ENCODE measurements at regions not wholly inside any gene's neighbourhood (a gene's known extent, or its start where the extent isn't known, plus 50 kb on each side); places are given as distances from the start of the nearest gene placed in this dataset.

DNA sequence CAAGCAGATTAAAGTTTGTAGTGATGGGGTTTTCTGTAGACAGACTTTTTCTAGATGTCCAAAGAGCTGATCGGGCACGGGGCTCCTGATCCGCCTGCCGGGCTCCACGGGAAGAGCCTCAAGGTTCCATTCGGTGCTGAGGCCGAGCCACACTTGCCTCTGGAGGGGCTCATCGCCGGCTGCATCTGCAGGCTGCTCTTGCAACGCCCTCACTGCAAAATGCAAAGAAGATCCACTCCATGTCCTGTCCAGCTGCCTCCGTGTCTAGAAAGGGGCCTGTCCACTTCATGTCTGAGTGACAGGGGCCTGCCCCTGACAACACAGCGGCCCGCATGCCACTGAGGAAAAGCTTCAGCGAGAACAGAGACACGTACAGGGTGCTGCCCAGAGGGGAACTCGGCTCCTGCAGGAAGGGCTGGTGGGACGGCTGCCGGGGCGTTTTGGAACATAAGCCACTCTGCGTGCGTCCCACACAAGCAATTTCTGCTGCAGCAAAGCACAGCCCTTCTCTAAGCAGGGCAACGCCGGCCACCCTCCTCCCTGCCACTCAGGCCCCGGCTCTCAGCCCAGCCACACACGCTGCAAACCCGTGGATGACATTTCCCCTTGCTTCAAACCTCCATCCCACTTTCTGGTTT lies 53.6 kb upstream of the CTDP1 start:
- no peak overlapping the region for H3K4me3 ChIP-seq (ENCODE audit: low read length)
- no peaks in the 10 kb centered on the region for H3K36me3 ChIP-seq (ENCODE audit: insufficient read depth, low read length)
- H3K27me3 ChIP-seq (ENCODE audit: control insufficient read depth, insufficient read depth, low read length) = peaks cover 44% of the 10 kb centered on the region
- no peak overlapping the region for H3K4me2 ChIP-seq (ENCODE audit: low read length)
- no peak overlapping the region for H3K9ac ChIP-seq (ENCODE audit: low read depth, low read length)
- no peaks in the 10 kb centered on the region for H3K9me3 ChIP-seq (replicated peaks; ENCODE audit: low read length)
- H3K4me1 ChIP-seq (ENCODE audit: control insufficient read depth, insufficient read depth, low read length) = no peaks in the 10 kb centered on the region

DNA sequence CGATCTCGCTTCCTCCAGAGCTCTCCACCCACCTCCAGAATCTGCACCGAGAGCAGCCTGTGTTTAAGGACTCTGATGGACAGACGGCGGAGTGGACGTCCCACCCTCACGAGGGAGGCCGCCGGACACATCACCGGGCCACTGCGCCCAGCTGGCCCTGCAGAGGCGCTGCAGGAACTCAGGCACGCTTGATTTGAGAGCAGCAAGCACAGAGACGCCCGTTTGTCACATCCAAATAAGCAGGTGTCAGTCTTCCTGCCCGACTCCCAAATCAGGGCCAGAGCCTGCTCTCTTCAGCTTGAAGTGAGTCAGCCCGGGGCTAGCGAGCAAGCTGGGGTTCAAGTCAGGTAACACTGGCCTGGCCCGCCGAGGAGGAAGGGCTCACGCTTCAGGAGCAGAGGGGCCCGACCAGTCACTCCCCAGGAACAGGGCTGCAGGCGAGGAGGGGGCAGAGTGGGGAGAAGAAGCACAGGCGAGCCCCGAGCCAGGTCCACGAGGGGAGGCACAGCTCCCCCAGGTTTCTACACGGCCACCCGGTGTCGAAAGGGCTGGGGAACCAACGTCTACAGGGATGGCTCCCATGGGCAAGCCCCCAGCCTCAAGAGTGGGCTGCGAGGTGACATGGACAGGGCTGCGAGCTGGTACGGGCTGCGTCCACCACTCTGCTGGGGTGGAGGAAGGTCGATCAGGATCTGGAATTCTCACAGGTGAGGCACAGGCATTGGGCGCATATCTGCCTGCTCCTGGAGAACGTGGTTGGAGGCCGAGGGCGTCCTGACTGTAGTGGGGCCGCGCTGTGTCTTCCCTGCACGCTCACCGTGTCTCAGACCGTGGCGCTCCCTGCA lies 52.5 kb upstream of the CTDP1 start:
- H3K4me3 ChIP-seq (ENCODE audit: low read length) = no peak overlapping the region

DNA sequence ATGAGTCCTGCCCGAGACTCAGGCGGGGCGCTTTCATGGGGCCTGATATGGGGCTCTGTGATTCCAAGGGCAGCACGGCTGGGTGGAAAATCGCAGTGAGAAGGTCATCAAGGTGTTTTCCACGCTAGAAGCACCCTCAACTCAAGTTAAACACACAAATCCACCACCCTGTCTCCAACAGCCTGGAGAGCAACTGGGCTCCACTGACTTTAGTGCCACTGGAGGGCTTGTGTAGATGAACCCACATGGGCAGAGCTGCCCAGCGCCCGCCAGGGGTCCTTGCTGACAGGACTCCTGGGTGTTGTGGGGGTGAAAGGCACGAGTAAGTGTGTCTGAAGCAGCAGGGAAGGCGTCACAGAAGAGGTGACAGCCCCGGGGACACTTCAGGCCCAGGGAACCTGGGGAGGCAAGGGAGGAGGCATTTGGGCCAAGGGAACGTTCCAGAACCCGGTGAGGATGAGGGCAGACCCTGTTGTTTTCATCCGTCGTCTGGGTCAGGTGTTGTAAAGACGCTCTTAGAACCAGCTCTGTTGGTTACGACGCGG lies 51.8 kb upstream of the CTDP1 start:
- Histone ChIP-seq H3K27me3 (ENCODE audit: control insufficient read depth, insufficient read depth, low read length) (peaks cover 44% of the 10 kb centered on the region), H3K4me3 (ENCODE audit: low read length) (no peak overlapping the region), H3K4me1 (ENCODE audit: control insufficient read depth, insufficient read depth, low read length) (no peaks in the 10 kb centered on the region), H3K9me3 (replicated peaks; ENCODE audit: low read length) (no peaks in the 10 kb centered on the region), H3K9ac (ENCODE audit: low read depth, low read length) (no peak overlapping the region), H3K36me3 (ENCODE audit: insufficient read depth, low read length) (no peaks in the 10 kb centered on the region), H3K4me2 (ENCODE audit: low read length) (no peak overlapping the region)

More for the DNA sequence above, 52.5 kb upstream of the CTDP1 start:
- peaks cover 44% of the 10 kb centered on the region for H3K27me3 ChIP-seq (ENCODE audit: control insufficient read depth, insufficient read depth, low read length)
- H3K9me3 ChIP-seq (replicated peaks; ENCODE audit: low read length) = no peaks in the 10 kb centered on the region
- no peaks in the 10 kb centered on the region for H3K4me1 ChIP-seq (ENCODE audit: control insufficient read depth, insufficient read depth, low read length)
- H3K36me3 ChIP-seq (ENCODE audit: insufficient read depth, low read length) = no peaks in the 10 kb centered on the region
- no peak overlapping the region for H3K4me2 ChIP-seq (ENCODE audit: low read length)
- H3K9ac ChIP-seq (ENCODE audit: low read depth, low read length) = no peak overlapping the region

DNA sequence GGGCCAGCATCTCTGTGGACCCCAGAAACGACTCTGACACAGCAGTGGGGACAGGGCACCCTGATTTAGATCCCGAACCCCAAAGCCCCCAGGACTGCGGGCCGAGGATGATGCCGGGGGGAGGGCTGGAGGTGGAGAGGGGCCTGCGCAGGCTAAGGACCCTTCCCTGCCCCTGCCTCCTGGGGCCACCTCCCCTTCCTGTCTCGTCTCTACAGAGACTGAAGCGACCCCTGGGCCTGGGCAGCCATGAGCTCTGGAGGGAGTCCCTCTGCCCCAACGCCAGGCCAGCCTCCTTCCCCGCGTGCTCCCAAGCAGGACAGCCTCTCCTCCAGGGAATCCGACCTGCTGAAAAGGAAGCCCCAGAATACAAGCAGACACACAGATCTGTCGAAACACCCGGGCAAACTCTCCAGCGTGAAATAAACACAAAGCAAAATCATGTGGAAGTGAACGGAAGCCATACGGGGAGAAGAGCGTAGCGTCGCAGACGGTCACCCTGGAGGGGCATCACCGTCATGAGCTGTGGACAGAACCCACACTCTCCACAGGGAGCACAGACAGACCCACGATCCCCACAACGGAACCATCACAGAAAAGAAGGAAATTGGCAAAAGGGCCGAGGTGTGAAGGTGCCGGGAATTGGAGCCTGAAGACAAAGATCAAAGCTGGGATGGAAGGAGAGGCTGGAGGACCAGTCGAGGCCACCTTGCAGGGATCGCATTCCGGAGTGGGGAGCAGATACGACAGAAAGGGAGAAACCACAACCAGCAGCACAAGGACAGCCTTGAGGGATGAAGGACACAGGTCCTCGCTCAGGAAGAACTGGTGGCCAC lies 51.0 kb upstream of the CTDP1 start:
- peaks cover 44% of the 10 kb centered on the region for H3K27me3 ChIP-seq (ENCODE audit: control insufficient read depth, insufficient read depth, low read length)
- H3K4me1 ChIP-seq (ENCODE audit: control insufficient read depth, insufficient read depth, low read length) = no peaks in the 10 kb centered on the region
- no peak overlapping the region for H3K9ac ChIP-seq (ENCODE audit: low read depth, low read length)
- H3K9me3 ChIP-seq (replicated peaks; ENCODE audit: low read length) = no peaks in the 10 kb centered on the region
- no peaks in the 10 kb centered on the region for H3K36me3 ChIP-seq (ENCODE audit: insufficient read depth, low read length)
- no peak overlapping the region for H3K4me3 ChIP-seq (ENCODE audit: low read length)
- H3K4me2 ChIP-seq (ENCODE audit: low read length) = no peak overlapping the region

DNA sequence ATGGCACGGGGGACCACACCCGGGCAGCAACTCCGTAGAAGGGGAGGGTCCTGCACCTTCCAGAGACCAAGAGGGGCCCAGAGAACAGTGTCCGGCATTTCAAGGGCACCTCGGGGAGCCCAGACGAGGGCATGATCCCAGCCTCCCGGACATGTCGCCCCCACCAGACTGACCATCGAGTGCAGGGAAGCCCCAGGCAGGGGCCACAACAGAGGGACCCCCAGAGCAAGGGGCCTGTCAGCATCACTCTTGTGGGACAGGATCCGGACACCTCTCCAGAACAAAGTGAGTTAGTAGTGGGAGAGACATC lies 50.4 kb upstream of the CTDP1 start:
- Histone ChIP-seq H3K9me3 (replicated peaks; ENCODE audit: low read length) (no peaks in the 10 kb centered on the region), H3K9ac (ENCODE audit: low read depth, low read length) (no peak overlapping the region), H3K27me3 (ENCODE audit: control insufficient read depth, insufficient read depth, low read length) (peaks cover 43% of the 10 kb centered on the region), H3K4me2 (ENCODE audit: low read length) (no peak overlapping the region), H3K36me3 (ENCODE audit: insufficient read depth, low read length) (no peaks in the 10 kb centered on the region), H3K4me3 (ENCODE audit: low read length) (no peak overlapping the region), H3K4me1 (ENCODE audit: control insufficient read depth, insufficient read depth, low read length) (no peaks in the 10 kb centered on the region)

DNA sequence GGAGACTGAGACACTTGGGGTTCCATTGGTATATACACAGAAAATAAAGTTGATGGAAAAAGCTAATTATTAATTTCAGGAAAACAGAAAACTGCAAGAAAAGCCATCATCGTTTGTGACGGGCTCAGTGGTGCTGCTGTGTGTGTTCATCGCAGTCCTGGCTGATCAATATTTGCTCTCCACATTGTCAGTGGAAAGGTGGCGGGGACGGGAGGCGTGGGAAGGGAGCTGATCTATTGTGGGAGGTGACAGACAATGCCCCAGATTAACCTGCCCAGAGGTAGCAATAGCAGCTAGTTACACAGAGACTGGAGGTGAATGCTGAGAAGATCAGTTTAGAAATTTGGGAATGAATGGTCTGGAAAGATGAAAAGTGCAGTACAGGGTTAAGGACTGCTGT lies 50.0 kb upstream of the CTDP1 start:
- peaks cover 39% of the 10 kb centered on the region for H3K27me3 ChIP-seq (ENCODE audit: control insufficient read depth, insufficient read depth, low read length)
- no peaks in the 10 kb centered on the region for H3K36me3 ChIP-seq (ENCODE audit: insufficient read depth, low read length)
- H3K4me1 ChIP-seq (ENCODE audit: control insufficient read depth, insufficient read depth, low read length) = no peaks in the 10 kb centered on the region
- no peak overlapping the region for H3K4me2 ChIP-seq (ENCODE audit: low read length)
- no peaks in the 10 kb centered on the region for H3K9me3 ChIP-seq (replicated peaks; ENCODE audit: low read length)
- H3K4me3 ChIP-seq (ENCODE audit: low read length) = no peak overlapping the region
- no peak overlapping the region for H3K9ac ChIP-seq (ENCODE audit: low read depth, low read length)
